Calu3 (cell line): ENCODE measurements at regions not wholly inside any gene's neighbourhood (a gene's known extent, or its start where the extent isn't known, plus 50 kb on each side); places are given as distances from the start of the nearest gene placed in this dataset.

ENCODE experiments used
- BruUV-seq: library from RNA; stranded (reverse); fragments of 400-500 nt; replicated peaks from 2 replicates; lab custom pipeline; 2021; lab: Mats Ljungman, UMichigan
- CTCF ChIA-PET: fragments of 300-600 bp; sonication (Branson Sonifier 250); formaldehyde crosslinking; loops from one replicate; lab custom pipeline; 2022; ENCODE audit warnings: antibody characterized with exemption; lab: Charles Lee
- DNase-seq: peaks from one replicate; pipeline ENCODE4 v3.0.0; 2022
- H3K27ac Mint-ChIP-seq: one replicate; pipeline ENCODE4 v1.8.0; 2022; ENCODE audit warnings: mixed read lengths; ENCODE audit not compliant: unreplicated experiment
- H3K27me3 Mint-ChIP-seq: one replicate; pipeline ENCODE4 v1.8.0; 2022; ENCODE audit warnings: mixed read lengths; ENCODE audit not compliant: unreplicated experiment
- H3K36me3 Mint-ChIP-seq: one replicate; pipeline ENCODE4 v1.8.0; 2022; ENCODE audit warnings: mild to moderate bottlenecking, moderate library complexity, mixed read lengths; ENCODE audit not compliant: insufficient read depth, unreplicated experiment
- H3K4me1 Mint-ChIP-seq: one replicate; pipeline ENCODE4 v1.8.0; 2022; ENCODE audit warnings: mild to moderate bottlenecking, low read depth, mixed read lengths; ENCODE audit not compliant: unreplicated experiment
- H3K4me3 Mint-ChIP-seq: one replicate; pipeline ENCODE4 v1.8.0; 2022; ENCODE audit warnings: mild to moderate bottlenecking, low read depth, moderate library complexity, mixed read lengths; ENCODE audit not compliant: unreplicated experiment
- H3K9me3 Mint-ChIP-seq: one replicate; pipeline ENCODE4 v1.8.0; 2022; ENCODE audit warnings: low read depth, mixed read lengths; ENCODE audit not compliant: unreplicated experiment
- intact Hi-C: fragments of 100-400 bp; cut with micrococcal nuclease; formaldehyde crosslinking; loops from one replicate; pipeline ENCODE4 v1.10.0; 2022; ENCODE audit not compliant: unreplicated experiment
- TF ChIP-seq, protein P1 (sequence below): fragments of 200-600 bp; IDR thresholded peaks from one replicate; pipeline ENCODE4 v1.8.0; 2022; ENCODE audit warnings: antibody characterized with exemption; ENCODE audit not compliant: unreplicated experiment

- Mint-ChIP-seq H3K4me1 (no peaks in the 10 kb centered on the region), H3K27ac (no peak overlapping the region), H3K27me3 (no peaks in the 10 kb centered on the region), H3K36me3 (no peaks in the 10 kb centered on the region), H3K9me3 (no peaks in the 10 kb centered on the region), H3K4me3 (no peak overlapping the region)
- intact Hi-C loops: no loop called here
- no TSS peak for BruUV-seq
- DNase-seq: no peak
- TF ChIP-seq, protein P1, sequence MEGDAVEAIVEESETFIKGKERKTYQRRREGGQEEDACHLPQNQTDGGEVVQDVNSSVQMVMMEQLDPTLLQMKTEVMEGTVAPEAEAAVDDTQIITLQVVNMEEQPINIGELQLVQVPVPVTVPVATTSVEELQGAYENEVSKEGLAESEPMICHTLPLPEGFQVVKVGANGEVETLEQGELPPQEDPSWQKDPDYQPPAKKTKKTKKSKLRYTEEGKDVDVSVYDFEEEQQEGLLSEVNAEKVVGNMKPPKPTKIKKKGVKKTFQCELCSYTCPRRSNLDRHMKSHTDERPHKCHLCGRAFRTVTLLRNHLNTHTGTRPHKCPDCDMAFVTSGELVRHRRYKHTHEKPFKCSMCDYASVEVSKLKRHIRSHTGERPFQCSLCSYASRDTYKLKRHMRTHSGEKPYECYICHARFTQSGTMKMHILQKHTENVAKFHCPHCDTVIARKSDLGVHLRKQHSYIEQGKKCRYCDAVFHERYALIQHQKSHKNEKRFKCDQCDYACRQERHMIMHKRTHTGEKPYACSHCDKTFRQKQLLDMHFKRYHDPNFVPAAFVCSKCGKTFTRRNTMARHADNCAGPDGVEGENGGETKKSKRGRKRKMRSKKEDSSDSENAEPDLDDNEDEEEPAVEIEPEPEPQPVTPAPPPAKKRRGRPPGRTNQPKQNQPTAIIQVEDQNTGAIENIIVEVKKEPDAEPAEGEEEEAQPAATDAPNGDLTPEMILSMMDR: no peak
- CTCF ChIA-PET: no interaction called here
These were observed 244.6 kb upstream of the CCL2 start for GRCh38 chr17:34010534-34010933.

DNA sequence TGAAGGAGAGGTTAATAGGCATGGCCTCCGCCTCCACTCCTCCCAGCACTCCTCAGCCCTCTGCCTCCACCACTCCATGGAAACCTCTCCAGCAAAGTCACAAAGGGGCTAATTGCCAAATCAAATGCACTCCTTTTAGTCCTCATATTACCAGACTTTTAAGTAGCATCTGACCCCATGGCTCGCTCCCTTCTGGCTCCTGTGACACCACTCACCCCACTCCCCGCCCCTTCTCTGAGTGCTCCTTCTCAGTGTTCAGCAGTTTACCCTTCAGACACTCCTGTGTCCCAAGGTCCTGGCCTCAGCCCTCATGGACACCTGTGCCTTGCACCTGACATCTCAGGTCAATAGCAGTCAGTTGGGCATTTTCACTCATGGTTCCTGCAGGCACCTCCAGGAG is 243.5 kb upstream of the CCL2 start:
- H3K27me3 Mint-ChIP-seq: no peaks in the 10 kb centered on the region
- H3K36me3 Mint-ChIP-seq: no peaks in the 10 kb centered on the region
- CTCF ChIA-PET: no interaction called here
- no peaks in the 10 kb centered on the region for H3K4me1 Mint-ChIP-seq
- DNase-seq: no peak
- no peak overlapping the region for H3K27ac Mint-ChIP-seq
- TF ChIP-seq, protein P1: no peak
- no peak overlapping the region for H3K4me3 Mint-ChIP-seq
- no TSS peak for BruUV-seq
- H3K9me3 Mint-ChIP-seq: no peaks in the 10 kb centered on the region
- intact Hi-C loops: no loop called here

DNA sequence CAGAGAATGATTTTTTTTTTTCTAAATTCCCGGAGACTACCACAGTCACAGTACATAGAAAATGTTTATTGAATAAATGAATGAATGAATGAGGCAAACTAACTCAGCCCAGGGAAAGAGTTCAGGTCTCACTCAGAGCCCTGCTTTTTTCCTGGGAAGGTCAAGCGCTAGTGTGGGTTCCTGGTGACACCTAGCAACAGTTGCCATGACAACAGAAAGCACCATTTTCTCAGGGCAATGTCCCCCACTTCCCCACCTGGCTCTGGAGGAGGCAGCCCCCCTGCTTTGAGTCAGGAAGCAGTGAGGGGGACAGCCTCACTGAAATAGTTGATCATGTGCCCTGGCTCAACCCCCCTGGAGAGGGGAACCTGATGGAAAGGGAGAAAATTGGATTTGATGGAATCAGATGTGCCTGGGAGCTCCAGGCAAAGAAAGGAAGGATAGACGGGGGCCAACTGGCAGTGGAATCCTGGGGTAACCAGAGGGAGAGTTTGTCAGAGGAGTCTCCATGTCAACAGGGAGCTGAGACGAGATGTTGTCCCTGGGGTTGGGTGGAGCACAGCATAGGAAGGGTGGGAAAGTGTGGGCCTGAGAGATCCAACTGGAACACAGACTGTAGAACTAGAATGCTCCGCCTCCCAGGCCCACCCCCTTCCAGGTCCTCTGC is 242.2 kb upstream of the CCL2 start:
- TF ChIP-seq, protein P1: no peak
- H3K4me3 Mint-ChIP-seq: no peak overlapping the region
- intact Hi-C loops: no loop called here
- H3K27ac Mint-ChIP-seq: no peak overlapping the region
- CTCF ChIA-PET: no interaction called here
- H3K4me1 Mint-ChIP-seq: no peaks in the 10 kb centered on the region
- no peak for DNase-seq
- H3K36me3 Mint-ChIP-seq: no peaks in the 10 kb centered on the region
- no TSS peak for BruUV-seq
- no peaks in the 10 kb centered on the region for H3K27me3 Mint-ChIP-seq
- H3K9me3 Mint-ChIP-seq: no peaks in the 10 kb centered on the region

GRCh38 chr17:34015253-34015652 is 239.8 kb upstream of the CCL2 start:
- Mint-ChIP-seq H3K36me3 (no peaks in the 10 kb centered on the region), H3K27ac (no peak overlapping the region), H3K4me3 (no peak overlapping the region), H3K4me1 (no peaks in the 10 kb centered on the region), H3K9me3 (no peaks in the 10 kb centered on the region), H3K27me3 (no peaks in the 10 kb centered on the region)
- no peak for DNase-seq
- BruUV-seq: no TSS peak
- TF ChIP-seq, protein P1: no peak
- CTCF ChIA-PET: no interaction called here
- intact Hi-C loops: no loop called here
